ENCODE measurements at regions not wholly inside any gene's neighbourhood (a gene's known extent, or its start where the extent isn't known, plus 50 kb on each side); places are given as distances from the start of the nearest gene placed in this dataset.

DNA sequence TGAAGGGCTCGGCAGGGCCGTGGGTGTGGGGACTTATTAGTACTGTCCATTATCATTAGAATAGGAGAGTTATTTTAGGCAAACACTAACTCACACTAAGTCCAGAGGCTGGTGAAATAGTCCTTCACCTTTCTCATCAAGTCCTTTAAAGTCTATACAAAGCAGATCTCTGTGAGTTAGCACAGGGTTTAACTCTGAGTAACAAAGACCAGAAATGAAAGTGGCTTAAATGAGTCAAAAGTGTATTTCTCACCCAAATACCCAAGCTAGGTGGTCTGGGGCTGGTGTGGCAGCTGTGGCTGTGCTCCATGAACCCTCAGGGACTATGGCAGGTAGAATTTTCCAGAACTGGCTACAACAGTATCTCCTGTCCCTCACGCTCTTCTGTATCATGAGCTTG, 263.2 kb downstream of the BCOR start:
- H3K4me3 ChIP-seq (ENCODE audit: low read depth, low read length) = no peak overlapping the region
- DNase-seq (ENCODE audit: low read depth) = no peak
- TF ChIP-seq, protein P1, sequence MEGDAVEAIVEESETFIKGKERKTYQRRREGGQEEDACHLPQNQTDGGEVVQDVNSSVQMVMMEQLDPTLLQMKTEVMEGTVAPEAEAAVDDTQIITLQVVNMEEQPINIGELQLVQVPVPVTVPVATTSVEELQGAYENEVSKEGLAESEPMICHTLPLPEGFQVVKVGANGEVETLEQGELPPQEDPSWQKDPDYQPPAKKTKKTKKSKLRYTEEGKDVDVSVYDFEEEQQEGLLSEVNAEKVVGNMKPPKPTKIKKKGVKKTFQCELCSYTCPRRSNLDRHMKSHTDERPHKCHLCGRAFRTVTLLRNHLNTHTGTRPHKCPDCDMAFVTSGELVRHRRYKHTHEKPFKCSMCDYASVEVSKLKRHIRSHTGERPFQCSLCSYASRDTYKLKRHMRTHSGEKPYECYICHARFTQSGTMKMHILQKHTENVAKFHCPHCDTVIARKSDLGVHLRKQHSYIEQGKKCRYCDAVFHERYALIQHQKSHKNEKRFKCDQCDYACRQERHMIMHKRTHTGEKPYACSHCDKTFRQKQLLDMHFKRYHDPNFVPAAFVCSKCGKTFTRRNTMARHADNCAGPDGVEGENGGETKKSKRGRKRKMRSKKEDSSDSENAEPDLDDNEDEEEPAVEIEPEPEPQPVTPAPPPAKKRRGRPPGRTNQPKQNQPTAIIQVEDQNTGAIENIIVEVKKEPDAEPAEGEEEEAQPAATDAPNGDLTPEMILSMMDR (conservative IDR thresholded peaks at IDR 0.05; ENCODE audit: low read depth, low read length) = no peak

DNA sequence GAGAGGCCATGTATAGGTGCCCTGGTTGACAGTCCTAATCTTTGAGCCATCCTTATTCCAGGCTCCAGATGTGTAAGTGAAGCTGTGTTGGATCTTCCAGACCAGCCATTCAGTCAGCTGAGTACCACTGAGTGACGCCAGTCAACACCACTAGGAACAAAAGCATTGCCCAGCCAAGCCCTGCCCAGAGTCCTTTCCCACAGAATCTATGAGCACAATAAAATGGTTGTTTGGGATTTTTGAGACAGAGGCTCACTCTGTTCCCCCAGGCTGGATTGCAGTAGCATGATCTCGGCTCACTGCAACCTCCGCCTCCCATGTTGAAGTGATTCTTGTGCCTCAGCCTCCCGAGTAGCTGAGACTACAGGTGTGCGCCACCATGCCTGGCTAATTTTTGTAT, 262.5 kb downstream of the BCOR start:
- TF ChIP-seq, protein P1 (conservative IDR thresholded peaks at IDR 0.05; ENCODE audit: low read depth, low read length) = no peak
- no peak overlapping the region for H3K4me3 ChIP-seq (ENCODE audit: low read depth, low read length)
- DNase-seq (ENCODE audit: low read depth) = no peak

DNA sequence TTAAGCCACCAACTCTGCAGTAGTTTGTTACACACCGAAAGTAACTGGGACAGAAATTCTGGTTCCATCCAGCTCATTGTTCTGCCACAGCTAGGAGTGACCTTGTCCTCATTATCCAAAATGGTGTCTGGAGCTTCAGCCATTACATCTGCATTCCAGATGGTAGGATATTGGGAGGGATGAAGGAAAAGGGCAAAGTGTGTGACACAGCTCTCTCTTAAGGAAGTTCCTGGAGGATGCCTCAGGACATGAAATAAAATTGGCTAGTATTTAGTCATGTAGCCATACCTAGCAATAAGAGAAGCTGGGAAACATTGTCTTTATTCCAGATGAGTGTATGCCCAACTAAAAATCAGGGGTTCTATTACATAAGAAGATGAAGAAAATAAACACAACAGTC, 262.0 kb downstream of the BCOR start:
- TF ChIP-seq, protein P1 (conservative IDR thresholded peaks at IDR 0.05; ENCODE audit: low read depth, low read length) = no peak
- no peak overlapping the region for H3K4me3 ChIP-seq (ENCODE audit: low read depth, low read length)
- no peak for DNase-seq (ENCODE audit: low read depth)

DNA sequence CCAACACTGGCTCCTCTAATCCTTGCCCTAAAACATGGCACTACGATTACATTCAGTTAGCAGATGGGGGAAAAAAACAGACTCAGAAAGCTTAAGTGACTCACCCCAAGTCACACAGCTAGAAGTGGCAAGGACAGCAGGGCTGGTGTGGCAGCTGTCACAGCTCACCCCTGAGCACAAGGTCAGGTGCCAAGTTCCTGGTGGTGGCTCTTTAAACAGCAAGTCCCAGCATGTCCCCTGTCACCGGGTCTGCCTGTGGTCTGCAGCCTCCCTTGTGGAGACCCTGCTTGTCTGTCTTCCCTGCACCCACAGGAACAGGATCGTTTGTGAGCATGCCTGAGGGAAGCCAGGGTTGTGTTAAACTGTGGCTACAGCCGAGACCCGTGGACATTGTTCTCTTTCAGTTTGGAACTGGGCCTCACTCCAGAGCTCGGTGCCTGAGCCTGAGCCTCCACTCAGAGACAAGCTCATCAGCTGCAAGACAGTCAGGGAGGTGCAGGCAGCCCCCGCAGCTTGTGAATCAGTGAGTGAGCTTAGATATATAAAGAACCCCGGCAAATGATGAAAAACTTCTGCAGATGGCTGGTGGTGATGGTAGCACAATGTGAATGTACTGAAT, 260.8 kb downstream of the BCOR start:
- no peak overlapping the region for H3K4me3 ChIP-seq (ENCODE audit: low read depth, low read length)
- DNase-seq (ENCODE audit: low read depth) = no peak
- TF ChIP-seq, protein P1 (conservative IDR thresholded peaks at IDR 0.05; ENCODE audit: low read depth, low read length) = no peak

DNA sequence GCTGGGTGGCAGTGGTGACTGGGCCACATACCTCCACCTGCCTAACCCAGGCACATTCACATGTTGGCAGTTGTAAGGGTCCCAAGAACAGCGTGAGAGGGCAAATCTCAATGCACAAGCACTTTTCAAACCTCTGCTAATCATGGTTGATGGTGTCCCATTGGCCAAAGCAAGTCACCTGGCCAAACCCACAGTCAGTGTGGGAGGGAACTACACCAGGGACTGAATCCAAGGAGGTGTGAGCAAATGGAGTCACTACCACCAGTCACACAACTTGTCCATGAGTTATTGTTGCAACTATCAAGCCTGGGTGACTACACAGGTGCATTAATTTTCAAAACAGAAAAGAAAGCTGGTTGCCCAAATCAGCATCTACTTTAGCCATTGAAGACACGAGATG, 260.1 kb downstream of the BCOR start:
- H3K4me3 ChIP-seq (ENCODE audit: low read depth, low read length) = no peak overlapping the region
- no peak for DNase-seq (ENCODE audit: low read depth)
- TF ChIP-seq, protein P1 (conservative IDR thresholded peaks at IDR 0.05; ENCODE audit: low read depth, low read length) = no peak

DNA sequence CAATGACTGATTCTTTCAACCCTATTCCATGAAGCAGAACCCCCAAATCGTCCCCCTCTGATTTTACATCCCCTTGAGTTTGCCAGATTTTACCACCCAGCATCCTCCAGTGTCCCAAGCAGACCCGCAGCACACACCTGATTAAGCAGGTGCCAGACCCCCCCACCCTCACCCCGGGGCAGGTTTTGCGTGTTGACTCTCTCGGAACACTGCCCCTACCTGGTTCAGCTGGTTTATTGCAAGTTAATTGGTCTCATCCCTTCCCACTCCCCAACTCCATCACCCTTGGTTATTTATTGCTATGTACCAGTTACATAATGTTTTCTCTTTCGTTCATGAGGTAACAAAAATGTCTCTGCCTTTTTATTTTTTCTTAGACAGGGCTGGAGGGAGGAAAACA, 258.4 kb downstream of the BCOR start:
- TF ChIP-seq, protein P1 (conservative IDR thresholded peaks at IDR 0.05; ENCODE audit: low read depth, low read length) = no peak
- DNase-seq (ENCODE audit: low read depth) = no peak
- no peak overlapping the region for H3K4me3 ChIP-seq (ENCODE audit: low read depth, low read length)

DNA sequence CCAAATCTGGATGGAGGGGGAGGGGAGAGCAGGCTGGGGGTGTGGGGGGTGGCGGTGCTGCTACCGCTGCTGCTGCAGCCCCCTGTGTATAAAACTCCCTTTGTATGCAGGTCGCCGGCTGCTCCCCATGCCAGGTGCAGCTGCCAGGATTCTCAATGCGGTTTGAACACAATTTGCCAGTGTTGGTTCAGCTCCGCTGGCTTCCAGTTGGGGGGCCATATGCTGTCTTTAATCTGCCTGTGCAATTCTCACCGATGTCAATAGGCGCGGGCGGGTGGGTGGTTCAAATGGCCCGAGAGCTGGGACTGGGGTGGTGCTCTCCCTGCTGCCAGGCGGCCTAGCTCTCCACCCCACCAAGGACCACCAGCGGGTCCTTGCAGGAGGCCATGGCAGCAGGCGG, 257.6 kb downstream of the BCOR start:
- no peak overlapping the region for H3K4me3 ChIP-seq (ENCODE audit: low read depth, low read length)
- DNase-seq (ENCODE audit: low read depth) = no peak
- TF ChIP-seq, protein P1 (conservative IDR thresholded peaks at IDR 0.05; ENCODE audit: low read depth, low read length) = no peak
